Gastroesophageal sphincter (tissue), 4 donors: ENCODE measurements at regions not wholly inside any gene's neighbourhood (a gene's known extent, or its start where the extent isn't known, plus 50 kb on each side); places are given as distances from the start of the nearest gene placed in this dataset.

ENCODE experiments used
- ATAC-seq: fragments of 150-250 bp; one replicate; pipeline ENCODE4 v1.9.1; 2016; ENCODE audit warnings: mild to moderate bottlenecking, moderate library complexity
- H3K27ac ChIP-seq, 4 donors: fragments of 200-600 bp; sonication (generic) in 3 of 4; 1 replicate in 3 of 4; 2 replicates in 1 of 4; pipeline ENCODE4 v1.5.1; 2016 to 2019
- H3K27me3 ChIP-seq: fragments of 200-600 bp; sonication (generic); one replicate; pipeline ENCODE4 v1.5.1; 2019
- H3K36me3 ChIP-seq, 2 donors: fragments of 200-600 bp; sonication (generic); one replicate each; pipeline ENCODE4 v1.5.1; 2019; ENCODE audit warnings: control low read depth in 1 of 2
- H3K4me1 ChIP-seq, 3 donors: fragments of 200-600 bp; sonication (generic); 1 replicate in 2 of 3; 2 replicates in 1 of 3; pipeline ENCODE4 v1.5.1; 2016 to 2019; ENCODE audit warnings: control low read depth in 2 of 3
- H3K4me3 ChIP-seq, 2 donors: fragments of 200-600 bp; sonication (generic); one replicate each; pipeline ENCODE4 v1.5.1; 2019; ENCODE audit warnings: mild to moderate bottlenecking in 1 of 2, moderate library complexity in 1 of 2
- H3K9me3 ChIP-seq, 3 donors: fragments of 200-600 bp; sonication (generic); one replicate each; pipeline ENCODE4 v1.5.1; 2017 to 2019; ENCODE audit warnings: control low read depth in 2 of 3
- CTCF ChIP-seq, 4 experiments: fragments of 200-600 bp in 2 of 4; fragments of 450-650 bp in 2 of 4; sonication (generic) in 1 of 4; IDR thresholded peaks; one replicate each; pipeline ENCODE4 v1.5.1; 2017 to 2019; ENCODE audit warnings: antibody characterized with exemption in 4 of 4, mild to moderate bottlenecking in 2 of 4, moderate library complexity in 2 of 4
- EP300 ChIP-seq: sonication (generic); formaldehyde crosslinking; IDR thresholded peaks from one replicate; pipeline ENCODE4 v1.6.1; 2017; ENCODE audit warnings: antibody characterized with exemption, mild to moderate bottlenecking
- POLR2A ChIP-seq, 2 donors: fragments of 450-650 bp; IDR thresholded peaks; one replicate each; pipeline ENCODE4 v1.6.1; 2017; ENCODE audit warnings: antibody characterized with exemption in 2 of 2, mild to moderate bottlenecking in 2 of 2, moderate library complexity in 1 of 2
- POLR2AphosphoS5 ChIP-seq: sonication (generic); formaldehyde crosslinking; IDR thresholded peaks from one replicate; pipeline ENCODE4 v1.6.1; 2017; ENCODE audit warnings: antibody characterized with exemption
- WGBS, 2 donors: methylation state at CpG; one replicate each; pipeline ENCODE4 v1.1.5; 2018; ENCODE audit warnings: low coverage in 1 of 2; 5-methylcytosine and 5-hydroxymethylcytosine counted together

GRCh38 chr16:13394488-13394887 lies 493.1 kb downstream of the SHISA9 start:
- no peaks in the 10 kb centered on the region for H3K4me1 ChIP-seq
- no peak overlapping the region for H3K4me3 ChIP-seq
- 58 to 65% methylated on average over 3 to 5 of the region's 5 CpGs for WGBS, 2 donors
- H3K27ac ChIP-seq = no peak overlapping the region
- H3K36me3 ChIP-seq = no peaks in the 10 kb centered on the region
- no peak for ATAC-seq
- TF ChIP-seq POLR2AphosphoS5 (no peak), POLR2A (IDR thresholded peaks at IDR 0.05) (no peak), EP300 (no peak), CTCF (IDR thresholded peaks at IDR 0.05) (no peak)
- H3K27me3 ChIP-seq = no peaks in the 10 kb centered on the region
- H3K9me3 ChIP-seq = no peaks in the 10 kb centered on the region

- Histone ChIP-seq H3K27ac (no peak overlapping the region), H3K4me3 (no peak overlapping the region), H3K9me3 (no peaks in the 10 kb centered on the region), H3K36me3 (no peaks in the 10 kb centered on the region), H3K4me1 (no peaks in the 10 kb centered on the region), H3K27me3 (no peaks in the 10 kb centered on the region)
- ATAC-seq = no peak
- 79 to 99% methylated on average over 5 to 6 of the region's 7 CpGs for WGBS, 2 donors
- no peak for TF ChIP-seq POLR2AphosphoS5
- TF ChIP-seq POLR2A (IDR thresholded peaks at IDR 0.05) = no peak
- no peak for TF ChIP-seq CTCF (IDR thresholded peaks at IDR 0.05)
- no peak for TF ChIP-seq EP300
Measured at GRCh38 chr16:13397126-13397525, 495.7 kb downstream of the SHISA9 start.

GRCh38 chr16:13401641-13402040 lies 500.2 kb downstream of the SHISA9 start:
- Histone ChIP-seq H3K9me3 (no peaks in the 10 kb centered on the region), H3K27ac (no peak overlapping the region), H3K27me3 (no peaks in the 10 kb centered on the region), H3K4me1 (no peaks in the 10 kb centered on the region), H3K4me3 (no peak overlapping the region), H3K36me3 (no peaks in the 10 kb centered on the region)
- TF ChIP-seq EP300 (no peak), CTCF (IDR thresholded peaks at IDR 0.05) (no peak), POLR2A (IDR thresholded peaks at IDR 0.05) (no peak), POLR2AphosphoS5 (no peak)
- no peak for ATAC-seq
- 83 to 89% methylated on average over 2 to 3 of the region's 4 CpGs for WGBS, 2 donors

GRCh38 chr16:13402601-13403000 lies 501.2 kb downstream of the SHISA9 start:
- H3K27me3 ChIP-seq = no peaks in the 10 kb centered on the region
- TF ChIP-seq POLR2A (IDR thresholded peaks at IDR 0.05) (no peak), EP300 (no peak), CTCF (IDR thresholded peaks at IDR 0.05) (no peak), POLR2AphosphoS5 (no peak)
- H3K9me3 ChIP-seq = no peaks in the 10 kb centered on the region
- 94 to 100% methylated on average over 2 to 3 of the region's 12 CpGs for WGBS, 2 donors
- H3K27ac ChIP-seq = no peak overlapping the region
- H3K4me3 ChIP-seq = no peak overlapping the region
- no peak for ATAC-seq
- no peaks in the 10 kb centered on the region for H3K36me3 ChIP-seq
- H3K4me1 ChIP-seq = no peaks in the 10 kb centered on the region

- Histone ChIP-seq H3K36me3 (no peaks in the 10 kb centered on the region), H3K9me3 (no peaks in the 10 kb centered on the region), H3K4me1 (no peaks in the 10 kb centered on the region), H3K27me3 (no peaks in the 10 kb centered on the region), H3K4me3 (no peak overlapping the region), H3K27ac (no peak overlapping the region)
- TF ChIP-seq CTCF (IDR thresholded peaks at IDR 0.05) = no peak
- TF ChIP-seq EP300 = no peak
- TF ChIP-seq POLR2A (IDR thresholded peaks at IDR 0.05) = no peak
- no peak for TF ChIP-seq POLR2AphosphoS5
- ATAC-seq = no peak
Measured at GRCh38 chr16:13403326-13403725, 501.9 kb downstream of the SHISA9 start.
